ENCODE measurements at regions not wholly inside any gene's neighbourhood (a gene's known extent, or its start where the extent isn't known, plus 50 kb on each side); places are given as distances from the start of the nearest gene placed in this dataset.

- TF ChIP-seq, protein P1, sequence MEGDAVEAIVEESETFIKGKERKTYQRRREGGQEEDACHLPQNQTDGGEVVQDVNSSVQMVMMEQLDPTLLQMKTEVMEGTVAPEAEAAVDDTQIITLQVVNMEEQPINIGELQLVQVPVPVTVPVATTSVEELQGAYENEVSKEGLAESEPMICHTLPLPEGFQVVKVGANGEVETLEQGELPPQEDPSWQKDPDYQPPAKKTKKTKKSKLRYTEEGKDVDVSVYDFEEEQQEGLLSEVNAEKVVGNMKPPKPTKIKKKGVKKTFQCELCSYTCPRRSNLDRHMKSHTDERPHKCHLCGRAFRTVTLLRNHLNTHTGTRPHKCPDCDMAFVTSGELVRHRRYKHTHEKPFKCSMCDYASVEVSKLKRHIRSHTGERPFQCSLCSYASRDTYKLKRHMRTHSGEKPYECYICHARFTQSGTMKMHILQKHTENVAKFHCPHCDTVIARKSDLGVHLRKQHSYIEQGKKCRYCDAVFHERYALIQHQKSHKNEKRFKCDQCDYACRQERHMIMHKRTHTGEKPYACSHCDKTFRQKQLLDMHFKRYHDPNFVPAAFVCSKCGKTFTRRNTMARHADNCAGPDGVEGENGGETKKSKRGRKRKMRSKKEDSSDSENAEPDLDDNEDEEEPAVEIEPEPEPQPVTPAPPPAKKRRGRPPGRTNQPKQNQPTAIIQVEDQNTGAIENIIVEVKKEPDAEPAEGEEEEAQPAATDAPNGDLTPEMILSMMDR (IDR thresholded peaks at IDR 0.05; ENCODE audit: low read length): no peak
- TF ChIP-seq EZH2 (optimal IDR thresholded peaks at IDR 0.05; ENCODE audit: low read depth, low read length): no peak
- TF ChIP-seq EZH2phosphoT487 (IDR thresholded peaks at IDR 0.05; ENCODE audit: low read length): no peak
These were observed 131.9 kb upstream of the SPRED2 start for GRCh38 chr2:65564299-65564698.
